ENCODE measurements at regions not wholly inside any gene's neighbourhood (a gene's known extent, or its start where the extent isn't known, plus 50 kb on each side); places are given as distances from the start of the nearest gene placed in this dataset.

- Histone ChIP-seq H3K4me3 (ENCODE audit: control extremely low read depth in 1 of 5, extremely low read depth in 1 of 5, insufficient read depth in 1 of 5, low read depth in 2 of 5, low read length in 4 of 5) (no peak overlapping the region), H3K36me3 (replicated peaks in 1 of 2; ENCODE audit: control extremely low read depth in 1 of 2, control insufficient read depth in 1 of 2, extremely low read depth in 1 of 2, insufficient read depth in 2 of 2, low read length in 1 of 2) (no peaks in the 10 kb centered on the region), H4K20me1 (ENCODE audit: control insufficient read depth, insufficient read depth, low read length, poor library complexity, severe bottlenecking) (no peaks in the 10 kb centered on the region), H3K4me1 (ENCODE audit: control insufficient read depth in 2 of 2, insufficient read depth in 2 of 2, low read length in 2 of 2) (no peaks in the 10 kb centered on the region), H3K9ac (ENCODE audit: low read length) (no peak overlapping the region), H3K27me3 (replicated peaks in 1 of 4; ENCODE audit: control extremely low read depth in 1 of 4, control insufficient read depth in 3 of 4, insufficient read depth in 4 of 4, low read length in 3 of 4) (no peaks in the 10 kb centered on the region), H3K9me3 (ENCODE audit: control extremely low read depth in 1 of 3, control insufficient read depth in 2 of 3, insufficient read depth in 1 of 3, low read length in 2 of 3) (peaks cover 0 to 8% (median 1%) of the 10 kb centered on the region in 3 donors), H3K79me2 (ENCODE audit: control insufficient read depth, insufficient read depth, low read length) (no peaks in the 10 kb centered on the region), H3K4me2 (replicated peaks; ENCODE audit: low read depth, low read length, poor library complexity, severe bottlenecking) (no peak overlapping the region), H3K27ac (ENCODE audit: low read length in 2 of 2) (no peak overlapping the region), H2AFZ (ENCODE audit: insufficient read depth, low read depth, low read length, poor library complexity, severe bottlenecking) (no peak overlapping the region)
- Mint-ChIP-seq H3K4me1 (no peaks in the 10 kb centered on the region), H3K27ac (no peak overlapping the region), H3K27me3 (no peaks in the 10 kb centered on the region), H3K4me3 (no peak overlapping the region), H3K9me3 (ENCODE audit: insufficient read depth) (no peaks in the 10 kb centered on the region)
- POLR2A ChIA-PET, result no interaction called here
- intact Hi-C loops (cut with micrococcal nuclease), result no loop called here
- DNase-seq (no peak), ATAC-seq (ENCODE audit: low read depth) (no peak)
- CTCF ChIA-PET, result no interaction called here
- WGBS (ENCODE audit: insufficient coverage), result no CpG with 5 or more reads among the region's 3 CpGs
- TF ChIP-seq CTCF (IDR thresholded peaks at IDR 0.05) (no peak), EZH2 (IDR thresholded peaks at IDR 0.05; ENCODE audit: borderline replicate concordance, insufficient read depth, low read depth, low read length, poor library complexity, severe bottlenecking) (no peak)
Measured at GRCh38 chr4:125704726-125705125, 390.0 kb downstream of the FAT4 start.

- no peak overlapping the region for H3K4me2 ChIP-seq (replicated peaks; ENCODE audit: low read depth, low read length, poor library complexity, severe bottlenecking)
- no peaks in the 10 kb centered on the region for H4K20me1 ChIP-seq (ENCODE audit: control insufficient read depth, insufficient read depth, low read length, poor library complexity, severe bottlenecking)
- H2AFZ ChIP-seq (ENCODE audit: insufficient read depth, low read depth, low read length, poor library complexity, severe bottlenecking), result no peak overlapping the region
- POLR2A ChIA-PET, result no interaction called here
- no peak overlapping the region for H3K27ac Mint-ChIP-seq
- CTCF ChIA-PET, result no interaction called here
- no peaks in the 10 kb centered on the region for H3K4me1 ChIP-seq (ENCODE audit: control insufficient read depth in 2 of 2, insufficient read depth in 2 of 2, low read length in 2 of 2)
- no peaks in the 10 kb centered on the region for H3K27me3 Mint-ChIP-seq
- H3K27ac ChIP-seq (ENCODE audit: low read length in 2 of 2), result no peak overlapping the region
- TF ChIP-seq EZH2 (IDR thresholded peaks at IDR 0.05; ENCODE audit: borderline replicate concordance, insufficient read depth, low read depth, low read length, poor library complexity, severe bottlenecking) (no peak), CTCF (IDR thresholded peaks at IDR 0.05) (no peak)
- H3K4me3 ChIP-seq (ENCODE audit: control extremely low read depth in 1 of 5, extremely low read depth in 1 of 5, insufficient read depth in 1 of 5, low read depth in 2 of 5, low read length in 4 of 5), result no peak overlapping the region
- H3K4me3 Mint-ChIP-seq, result no peak overlapping the region
- peaks cover 2% of the 10 kb centered on the region for H3K9me3 Mint-ChIP-seq (ENCODE audit: insufficient read depth)
- no peak overlapping the region for H3K9ac ChIP-seq (ENCODE audit: low read length)
- no peaks in the 10 kb centered on the region for H3K36me3 ChIP-seq (replicated peaks in 1 of 2; ENCODE audit: control extremely low read depth in 1 of 2, control insufficient read depth in 1 of 2, extremely low read depth in 1 of 2, insufficient read depth in 2 of 2, low read length in 1 of 2)
- H3K9me3 ChIP-seq (ENCODE audit: control extremely low read depth in 1 of 3, control insufficient read depth in 2 of 3, insufficient read depth in 1 of 3, low read length in 2 of 3), result peaks cover 0 to 8% (median 1%) of the 10 kb centered on the region in 3 donors
- DNase-seq, result no peak
- H3K4me1 Mint-ChIP-seq, result no peaks in the 10 kb centered on the region
- no CpG with 5 or more reads among the region's 1 CpG for WGBS (ENCODE audit: insufficient coverage)
- no peaks in the 10 kb centered on the region for H3K27me3 ChIP-seq (replicated peaks in 1 of 4; ENCODE audit: control extremely low read depth in 1 of 4, control insufficient read depth in 3 of 4, insufficient read depth in 4 of 4, low read length in 3 of 4)
- intact Hi-C loops (cut with micrococcal nuclease), result no loop called here
- no peaks in the 10 kb centered on the region for H3K79me2 ChIP-seq (ENCODE audit: control insufficient read depth, insufficient read depth, low read length)
- no peak for ATAC-seq (ENCODE audit: low read depth)
Measured at GRCh38 chr4:125705681-125706080, 390.9 kb downstream of the FAT4 start.

All from B cell (primary cell).